H1 (cell line): ENCODE measurements at regions not wholly inside any gene's neighbourhood (a gene's known extent, or its start where the extent isn't known, plus 50 kb on each side); places are given as distances from the start of the nearest gene placed in this dataset.

Experiments used
- CTCF ChIA-PET: fragments of 300-600 bp; sonication (Branson Sonifier 250); formaldehyde crosslinking; loops from one replicate; lab custom pipeline; 2021; ENCODE audit not compliant: partially characterized antibody; lab: Charles Lee
- POLR2A ChIA-PET: fragments of 300-600 bp; sonication (Branson Sonifier 250); formaldehyde crosslinking; loops from one replicate; lab custom pipeline; 2021; ENCODE audit warnings: inconsistent platforms; ENCODE audit not compliant: partially characterized antibody; lab: Charles Lee
- DNase-seq, 2 experiments: peaks; one replicate each; pipeline versions ENCODE4 v3.0.0 to v3.0.0-alpha.2; 2010 to 2022; ENCODE audit warnings: low spot score in 2 of 2, low read depth in 1 of 2, mixed read lengths in 1 of 2
- FAIRE-seq: peaks from 2 replicates; lab custom pipeline; 2011; peaks lifted over from hg19 to GRCh38; lab: Jason Lieb, UNC
- H2AFZ ChIP-seq: 2 replicates; pipeline ENCODE4 v1.8.1; 2012; ENCODE audit warnings: low read length, inconsistent platforms
- H2AK5ac ChIP-seq: 2 replicates; pipeline ENCODE4 v1.6.1; 2013; ENCODE audit warnings: low read depth, low read length
- H2BK120ac ChIP-seq: replicated peaks from 2 replicates; pipeline ENCODE3; 2013; ENCODE audit warnings: low read depth, low read length, inconsistent platforms
- H2BK12ac ChIP-seq: 2 replicates; pipeline ENCODE4 v1.6.1; 2013; ENCODE audit warnings: low read depth, low read length
- H2BK15ac ChIP-seq: 2 replicates; pipeline ENCODE4 v1.6.1; 2013; ENCODE audit warnings: low read length
- H2BK20ac ChIP-seq: 2 replicates; pipeline ENCODE4 v1.6.1; 2013; ENCODE audit warnings: low read length
- H2BK5ac ChIP-seq: 2 replicates; pipeline ENCODE4 v1.6.1; 2013; ENCODE audit warnings: low read depth, low read length
- H3K14ac ChIP-seq: 2 replicates; pipeline ENCODE4 v1.6.1; 2013; ENCODE audit warnings: inconsistent platforms; ENCODE audit not compliant: insufficient read length
- H3K18ac ChIP-seq: 2 replicates; pipeline ENCODE4 v1.6.1; 2013; ENCODE audit warnings: low read length; ENCODE audit errors: extremely low read depth
- H3K23ac ChIP-seq: 2 replicates; pipeline ENCODE4 v1.6.1; 2013; ENCODE audit warnings: inconsistent platforms; ENCODE audit not compliant: insufficient read length
- H3K23me2 ChIP-seq: 2 replicates; pipeline ENCODE4 v1.6.1; 2013; ENCODE audit warnings: low read depth, low read length
- H3K27ac ChIP-seq: 2 replicates; pipeline ENCODE4 v1.6.1; 2011; ENCODE audit warnings: low read depth, low read length, inconsistent platforms
- H3K27me3 ChIP-seq, 4 experiments: replicated peaks in 1 of 4; 1 replicate in 1 of 4; 2 replicates in 3 of 4; pipeline versions ENCODE4 v1.6.1 to v1.8.1; 2011 to 2013; ENCODE audit warnings: low read length in 3 of 4, mild to moderate bottlenecking in 3 of 4, inconsistent platforms in 2 of 4, mixed read lengths in 2 of 4, moderate library complexity in 1 of 4; ENCODE audit not compliant: control insufficient read depth in 3 of 4, insufficient read depth in 3 of 4; ENCODE audit errors: extremely low read depth in 1 of 4
- H3K36me3 ChIP-seq, 4 experiments: 2 replicates each; pipeline versions ENCODE4 v1.6.1 to v1.8.1; 2011 to 2013; ENCODE audit warnings: mild to moderate bottlenecking in 4 of 4, low read length in 3 of 4, moderate library complexity in 2 of 4, control low read depth in 1 of 4, inconsistent platforms in 1 of 4; ENCODE audit not compliant: insufficient read depth in 4 of 4, control insufficient read depth in 2 of 4
- H3K4ac ChIP-seq: replicated peaks from 2 replicates; pipeline ENCODE3; 2013; ENCODE audit warnings: low read length, low read depth, mixed read lengths, inconsistent platforms; ENCODE audit not compliant: insufficient read length
- H3K4me1 ChIP-seq, 4 experiments: replicated peaks in 1 of 4; 1 replicate in 1 of 4; 2 replicates in 3 of 4; pipeline versions ENCODE4 v1.6.1 to v1.8.1; 2011 to 2013; ENCODE audit warnings: low read length in 3 of 4, inconsistent platforms in 2 of 4, mixed read lengths in 1 of 4; ENCODE audit not compliant: insufficient read depth in 4 of 4, control insufficient read depth in 3 of 4
- H3K4me2 ChIP-seq, 2 experiments: 2 replicates each; pipeline versions ENCODE4 v1.6.1 to v1.8.1; 2011 to 2013; ENCODE audit warnings: low read depth in 2 of 2, low read length in 2 of 2, control low read depth in 1 of 2, inconsistent platforms in 1 of 2, mild to moderate bottlenecking in 1 of 2; ENCODE audit not compliant: insufficient read depth in 1 of 2
- H3K4me3 ChIP-seq, 4 experiments: fragments of 200-600, 300-600 bp in 1 of 4; sonication (generic), shearing (Covaris generic), sonication (Bioruptor Twin) in 1 of 4; 2 replicates each; pipeline versions ENCODE4 v1.5.1 to v1.8.1; 2011 to 2016; ENCODE audit warnings: low read length in 4 of 4, low read depth in 3 of 4, control low read depth in 2 of 4, inconsistent platforms in 2 of 4, mild to moderate bottlenecking in 2 of 4, mixed read lengths in 1 of 4, moderate library complexity in 1 of 4; ENCODE audit not compliant: insufficient read depth in 2 of 4; ENCODE audit errors: extremely low read depth in 1 of 4
- H3K56ac ChIP-seq: replicated peaks from 2 replicates; pipeline ENCODE3; 2013; ENCODE audit warnings: low read depth, mild to moderate bottlenecking, mixed read lengths, low read length, inconsistent platforms; ENCODE audit not compliant: insufficient read length
- H3K79me1 ChIP-seq: 2 replicates; pipeline ENCODE4 v1.6.1; 2013; ENCODE audit warnings: low read depth, low read length, control low read depth
- H3K79me2 ChIP-seq, 2 experiments: 2 replicates each; pipeline versions ENCODE4 v1.6.1 to v1.8.1; 2012 to 2013; ENCODE audit warnings: low read length in 2 of 2, mild to moderate bottlenecking in 2 of 2, inconsistent platforms in 1 of 2; ENCODE audit not compliant: insufficient read depth in 2 of 2, control insufficient read depth in 1 of 2
- H3K9ac ChIP-seq, 4 experiments: replicated peaks in 1 of 4; 1 replicate in 1 of 4; 2 replicates in 3 of 4; pipeline versions ENCODE4 v1.6.1 to v1.8.1; 2011 to 2013; ENCODE audit warnings: low read depth in 3 of 4, low read length in 3 of 4, control low read depth in 2 of 4, mild to moderate bottlenecking in 2 of 4, moderate library complexity in 2 of 4, inconsistent platforms in 1 of 4; ENCODE audit errors: extremely low read depth in 1 of 4
- H3K9me3 ChIP-seq, 2 experiments: 2 replicates each; pipeline versions ENCODE4 v1.6.1 to v1.8.1; 2012 to 2013; ENCODE audit warnings: mild to moderate bottlenecking in 2 of 2, moderate library complexity in 2 of 2, control low read depth in 1 of 2, inconsistent platforms in 1 of 2, low read depth in 1 of 2, low read length in 1 of 2, mixed read lengths in 1 of 2; ENCODE audit not compliant: insufficient read depth in 2 of 2
- H4K20me1 ChIP-seq, 2 experiments: replicated peaks in 1 of 2; 2 replicates each; pipeline versions ENCODE3 to v1.8.1; 2011 to 2013; ENCODE audit warnings: inconsistent platforms in 2 of 2, low read length in 2 of 2, mild to moderate bottlenecking in 1 of 2; ENCODE audit not compliant: insufficient read depth in 2 of 2, control insufficient read depth in 1 of 2
- H4K5ac ChIP-seq: 2 replicates; pipeline ENCODE4 v1.6.1; 2013; ENCODE audit warnings: low read length, low read depth, mixed read lengths, inconsistent platforms; ENCODE audit not compliant: insufficient read length
- H4K8ac ChIP-seq: 2 replicates; pipeline ENCODE4 v1.8.0; 2013; ENCODE audit warnings: mild to moderate bottlenecking, moderate library complexity, low read length, inconsistent platforms; ENCODE audit not compliant: insufficient read depth; ENCODE audit errors: extremely low read depth
- H4K91ac ChIP-seq: replicated peaks from 2 replicates; pipeline ENCODE3; 2013; ENCODE audit warnings: low read length, mixed read lengths, inconsistent platforms; ENCODE audit not compliant: insufficient read length
- CREB1 ChIP-seq: IDR thresholded peaks from 2 replicates; pipeline ENCODE4 v1.6.1; 2012; ENCODE audit warnings: inconsistent platforms
- SP4 ChIP-seq: IDR thresholded peaks from 2 replicates; pipeline ENCODE4 v1.6.1; 2012; ENCODE audit warnings: low read length, inconsistent platforms
- SRF ChIP-seq: IDR thresholded peaks from 2 replicates; pipeline ENCODE4 v1.6.1; 2011; ENCODE audit warnings: mild to moderate bottlenecking, low read depth, low read length, moderate library complexity
- TEAD4 ChIP-seq: IDR thresholded peaks from 2 replicates; pipeline ENCODE4 v1.6.1; 2012; ENCODE audit warnings: low read depth, low read length, inconsistent platforms, mixed read lengths
- WGBS, 2 experiments: shearing (Covaris generic) in 1 of 2; methylation state at CpG; one replicate each; pipeline versions ENCODE4 v1.1.6 to v1.1.7; 2013 to 2015; ENCODE audit warnings: low lambda C conversion rate in 2 of 2, mixed read lengths in 2 of 2, inconsistent platforms in 1 of 2, low coverage in 1 of 2, missing lambda C conversion rate in 1 of 2; ENCODE audit not compliant: insufficient replicate concordance in 2 of 2, insufficient coverage in 1 of 2, insufficient read length in 1 of 2; ENCODE audit errors: extremely low coverage in 1 of 2, missing lambda C conversion rate in 1 of 2; 5-methylcytosine and 5-hydroxymethylcytosine counted together

DNA sequence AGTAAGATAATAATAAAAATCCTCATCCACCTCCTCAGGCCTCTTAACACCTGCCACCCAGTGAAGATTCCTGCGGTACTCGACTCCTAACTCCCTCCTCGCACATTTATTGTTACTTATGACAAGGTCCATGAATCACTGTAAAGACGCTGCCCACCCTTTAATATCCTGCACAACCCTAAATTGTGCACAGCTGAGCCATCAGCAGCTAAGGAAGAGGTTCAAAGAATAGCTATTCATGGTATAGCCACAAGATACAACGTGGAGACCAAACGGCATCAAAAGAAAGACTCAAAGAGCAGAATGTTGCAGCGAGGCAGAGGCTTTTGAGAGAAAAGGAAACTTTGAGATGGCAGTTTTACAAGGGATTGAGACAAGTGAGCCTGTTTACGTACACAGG is 266.3 kb downstream of the SATB2 start:
- ChIA-PET POLR2A (no interaction called here), CTCF (interaction anchor here (0.9 to 1.5 kb wide), 2 partner anchors 406 to 537 kb away, joined by 3 to 4 read pairs; no protein-coding TSS in a partner anchor)
- Histone ChIP-seq H3K4ac (no peak overlapping the region), H2AK5ac (no peak overlapping the region), H3K18ac (no peak overlapping the region), H4K91ac (no peak overlapping the region), H2BK5ac (peak overlapping the region; percentile 31; the same call in 1 of the 2 replicates), H2BK120ac (no peak overlapping the region), H3K27ac (no peak overlapping the region), H3K9ac (no peak overlapping the region), H4K8ac (no peak overlapping the region), H3K9me3 (no peaks in the 10 kb centered on the region), H3K4me3 (no peak overlapping the region), H3K79me2 (no peaks in the 10 kb centered on the region), H3K27me3 (no peaks in the 10 kb centered on the region), H2BK20ac (no peak overlapping the region; the same call in 1 of the 2 replicates), H3K14ac (no peak overlapping the region), H3K4me2 (no peak overlapping the region), H2AFZ (peak overlapping the region; percentile 94), H2BK15ac (no peak overlapping the region; the same call in 1 of the 2 replicates), H3K36me3 (no peaks in the 10 kb centered on the region), H3K23me2 (no peaks in the 10 kb centered on the region), H4K5ac (no peak overlapping the region), H3K79me1 (no peaks in the 10 kb centered on the region), H3K4me1 (peaks cover 0 to 5% (median 0%) of the 10 kb centered on the region in 4 experiments; a peak in 2 of 7 replicates), H3K23ac (no peak overlapping the region), H4K20me1 (no peaks in the 10 kb centered on the region), H3K56ac (no peak overlapping the region), H2BK12ac (0 out of 2 replicates have a peak overlapping the region, but pooled peaks have one; percentile 46)
- WGBS, 2 experiments: 86% methylated on average over 8 of the region's 8 CpGs; no CpG with 5 or more reads in 1 of the 2 experiments
- DNase-seq: no peak
- no peak for TF ChIP-seq SP4
- TF ChIP-seq CREB1: no peak
- no peak for TF ChIP-seq SRF
- no peak for TF ChIP-seq TEAD4
- no peak for FAIRE-seq
